ENCODE measurements at regions not wholly inside any gene's neighbourhood (a gene's known extent, or its start where the extent isn't known, plus 50 kb on each side); places are given as distances from the start of the nearest gene placed in this dataset.

- DNase-seq = no peak
These were observed 334.8 kb upstream of the NOVA1 start for GRCh38 chr14:26932606-26933005.

GRCh38 chr14:26933431-26933830 lies 335.6 kb upstream of the NOVA1 start:
- no peak for DNase-seq

GRCh38 chr14:26934151-26934550 lies 336.3 kb upstream of the NOVA1 start:
- DNase-seq = no peak

GRCh38 chr14:26935733-26936132 lies 337.9 kb upstream of the NOVA1 start:
- DNase-seq = no peak

DNA sequence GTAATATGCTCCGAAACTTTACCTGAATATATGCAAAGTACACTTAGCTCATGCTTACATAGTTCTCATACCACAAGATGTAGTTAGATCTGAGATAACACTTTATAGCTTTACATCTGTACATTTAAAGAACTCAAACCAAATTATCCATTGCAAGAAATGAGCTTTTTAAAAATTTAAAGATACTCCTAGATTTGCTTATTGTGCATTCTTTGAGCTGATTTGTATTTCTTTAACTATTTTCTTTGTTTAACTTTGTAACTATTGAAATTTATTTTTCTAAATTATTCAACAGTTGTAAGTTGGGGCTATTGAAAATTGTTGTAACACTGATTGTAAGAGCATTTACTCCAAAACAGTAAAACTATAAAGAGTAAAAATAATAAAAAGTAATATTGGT lies 340.2 kb upstream of the NOVA1 start:
- no peak for DNase-seq

DNA sequence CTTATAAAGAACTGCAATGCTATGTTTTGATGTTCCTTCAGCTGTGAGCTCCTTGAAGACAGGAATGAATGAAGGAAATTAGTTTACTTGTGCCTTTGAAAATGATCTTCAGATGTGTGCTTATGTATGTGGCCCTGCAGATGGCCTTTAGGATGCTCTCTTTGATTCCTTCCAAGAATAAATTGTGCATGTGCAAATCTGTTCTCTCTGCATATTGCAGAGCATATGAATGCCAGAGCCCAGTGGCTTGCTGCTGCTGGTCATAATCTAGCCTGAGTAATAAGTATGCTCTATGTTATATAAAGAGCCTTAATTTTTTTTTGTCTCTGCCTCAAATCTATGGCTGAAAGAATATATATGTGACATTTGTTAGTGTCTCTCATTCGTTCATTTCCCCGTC lies 341.9 kb upstream of the NOVA1 start:
- DNase-seq = no peak

GRCh38 chr14:26941521-26941920 lies 343.7 kb upstream of the NOVA1 start:
- no peak for DNase-seq

GRCh38 chr14:26947265-26947664 lies 349.4 kb upstream of the NOVA1 start:
- DNase-seq = no peak

- DNase-seq = no peak
These were observed 361.6 kb upstream of the NOVA1 start for GRCh38 chr14:26959437-26959836.

- no peak for DNase-seq
These were observed 362.3 kb upstream of the NOVA1 start for GRCh38 chr14:26959972-26960660.

DNA sequence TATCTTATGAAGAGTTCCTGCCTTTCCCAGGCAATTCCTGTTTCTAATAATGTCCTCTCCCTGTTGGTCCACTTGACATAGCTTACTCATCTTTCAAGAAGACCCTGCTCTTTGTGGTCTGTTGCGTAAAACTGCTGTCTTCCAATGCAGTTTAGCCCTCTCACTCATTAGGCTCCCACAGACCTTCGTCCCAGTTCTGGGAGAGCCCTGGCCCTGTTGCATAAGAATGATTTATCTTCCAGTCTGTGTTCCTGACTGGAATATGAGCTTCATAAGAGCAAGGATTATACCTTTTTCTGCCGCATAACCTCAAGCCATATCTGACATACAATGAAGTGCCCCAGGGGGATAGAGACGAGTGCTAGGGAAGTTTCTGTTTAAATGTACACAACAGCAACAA lies 365.9 kb upstream of the NOVA1 start:
- peak; percentile 44 for DNase-seq

DNA sequence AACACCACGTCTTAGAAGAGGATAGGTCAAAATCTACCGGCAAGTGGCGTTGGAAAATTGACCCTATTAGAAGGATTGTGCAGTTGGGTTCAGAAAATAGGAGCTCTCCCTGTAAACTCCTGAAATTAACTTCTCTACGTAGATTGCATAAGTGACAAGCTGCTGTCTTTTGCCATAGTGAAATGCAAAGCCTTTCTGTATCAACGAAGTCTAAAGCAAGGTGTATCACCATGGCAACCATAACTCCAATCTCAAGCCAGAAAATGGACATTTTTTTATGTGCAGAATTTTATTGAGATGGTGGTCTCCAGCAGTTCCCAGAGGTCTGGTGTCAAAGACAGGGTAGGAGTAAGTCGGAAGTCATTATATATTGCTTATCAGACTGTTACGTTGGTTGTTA lies 367.7 kb upstream of the NOVA1 start:
- no peak for DNase-seq

- no peak for DNase-seq
These were observed 369.1 kb upstream of the NOVA1 start for GRCh38 chr14:26966908-26967307.

DNA sequence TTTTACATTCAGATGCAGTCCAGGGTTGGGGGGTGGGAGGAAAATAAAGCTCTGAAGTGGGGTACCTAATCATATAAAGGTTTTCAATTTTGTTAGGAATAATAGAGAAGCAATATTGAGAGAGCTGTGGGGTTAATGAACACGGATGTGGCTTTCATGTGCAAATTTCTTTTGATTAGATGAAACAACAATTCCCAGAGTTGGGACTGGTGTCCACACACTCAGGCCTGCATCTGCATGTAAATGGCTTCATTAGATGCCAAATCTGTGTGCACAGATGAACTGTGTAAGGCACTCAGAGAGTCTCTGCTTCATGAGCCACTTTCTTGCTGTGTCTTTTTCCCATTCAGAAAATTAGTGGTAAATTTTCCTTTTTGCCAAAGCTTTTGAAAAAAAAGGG lies 377.1 kb upstream of the NOVA1 start:
- no peak for DNase-seq

DNA sequence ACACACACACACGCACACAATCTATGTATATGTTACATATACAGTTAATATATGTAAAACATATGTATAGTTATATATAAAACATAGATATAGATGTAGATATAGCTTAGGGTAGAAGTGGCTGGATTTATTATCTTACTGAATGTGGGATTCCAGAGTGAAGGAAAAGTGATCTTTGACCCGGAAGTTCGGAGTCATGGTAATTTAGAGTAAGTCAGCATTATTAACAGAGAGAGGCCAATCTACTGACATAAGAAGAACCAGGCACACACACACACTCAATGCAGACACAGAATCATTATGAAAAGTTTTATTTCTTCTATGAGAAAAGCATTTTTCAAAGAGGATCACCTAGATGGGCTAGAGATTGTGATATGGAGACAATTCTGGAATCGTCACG lies 384.2 kb upstream of the NOVA1 start:
- DNase-seq = no peak

DNA sequence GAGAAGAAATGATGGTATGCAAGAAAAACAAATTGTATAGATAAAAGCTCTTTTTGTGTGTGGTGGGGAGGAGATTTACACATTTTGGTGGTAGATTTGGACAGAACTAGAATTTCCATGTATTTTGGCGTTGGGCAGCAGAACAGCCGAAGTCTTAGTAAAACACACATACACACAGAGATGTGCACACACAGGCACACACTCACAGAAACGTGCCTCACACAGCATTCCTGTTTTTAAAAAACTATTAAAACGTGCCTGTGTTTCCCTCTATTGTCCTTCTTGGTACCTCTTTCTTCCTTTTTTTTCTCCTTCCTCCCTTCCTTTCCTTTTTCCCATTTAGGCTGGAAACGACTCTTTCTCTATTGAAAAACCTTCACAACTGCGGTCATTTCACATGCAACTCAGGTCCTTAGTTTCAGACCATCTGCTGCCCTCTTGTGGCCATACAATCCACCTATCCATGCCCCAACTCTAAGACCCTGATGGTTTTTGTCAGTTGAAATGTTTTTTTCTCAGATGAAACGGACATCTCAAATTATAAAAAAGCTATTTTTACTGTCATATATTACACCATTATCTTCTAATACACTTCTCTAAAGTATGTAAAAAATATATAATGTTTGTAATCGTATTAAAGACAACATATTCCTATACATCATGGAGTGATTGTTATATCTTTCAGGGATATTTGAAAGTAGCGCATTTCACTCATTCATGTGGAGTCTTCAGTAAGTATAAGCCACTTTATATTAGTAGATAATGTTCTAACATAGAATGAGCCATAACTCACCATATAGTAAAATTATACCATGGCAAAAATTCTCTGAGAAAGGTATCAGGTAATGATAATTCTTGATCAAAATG lies 386.7 kb upstream of the NOVA1 start:
- DNase-seq = peak; percentile 56

DNA sequence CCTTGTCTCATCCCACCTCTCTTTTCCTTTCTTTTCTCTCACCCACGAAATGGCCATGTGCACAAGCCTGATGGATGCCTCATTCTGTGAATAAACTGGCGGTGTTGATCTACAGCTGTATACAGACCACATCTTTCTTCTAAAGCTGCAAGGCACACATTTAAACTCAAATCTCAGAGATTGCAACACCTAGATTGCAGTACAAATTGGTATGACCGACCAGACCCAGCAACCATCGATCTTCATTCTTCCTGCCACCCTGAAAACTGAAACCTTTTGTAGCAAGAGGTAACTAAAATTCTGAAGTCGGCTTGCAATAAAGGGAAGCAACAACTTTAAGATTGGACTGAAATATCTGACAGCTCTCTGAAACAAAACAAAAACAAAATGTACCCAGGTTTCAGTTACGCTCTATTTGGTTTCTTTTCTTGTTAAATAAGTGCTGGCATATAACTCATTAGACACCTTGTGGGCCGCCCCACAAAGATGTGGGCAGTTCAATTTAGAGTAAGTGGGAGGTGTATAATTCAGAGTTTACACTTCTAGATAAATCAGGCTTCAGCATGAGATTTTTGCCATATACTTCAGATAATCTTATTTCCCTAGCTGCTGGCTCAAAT lies 390.0 kb upstream of the NOVA1 start:
- DNase-seq = no peak

DNA sequence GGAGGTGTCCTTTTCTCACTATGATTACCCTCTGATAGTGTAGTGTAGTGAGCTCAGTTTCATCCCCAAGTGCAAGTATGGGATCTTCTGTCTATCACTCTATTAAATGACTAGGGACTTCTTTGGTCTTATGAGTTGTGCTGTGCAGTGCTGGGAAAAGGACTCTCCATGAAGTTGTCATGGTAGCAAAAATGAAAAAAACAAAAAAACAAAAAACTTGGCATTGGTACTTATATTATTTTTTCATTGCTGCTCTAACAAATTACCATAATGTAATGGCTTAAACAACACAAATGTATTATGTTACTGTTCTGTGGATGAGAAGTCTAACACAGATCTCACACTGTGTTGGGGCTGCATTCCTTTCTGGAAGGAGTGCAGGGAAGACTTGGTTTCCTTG lies 393.1 kb upstream of the NOVA1 start:
- DNase-seq = no peak

- no peak for DNase-seq
These were observed 394.7 kb upstream of the NOVA1 start for GRCh38 chr14:26992403-26993115.

DNA sequence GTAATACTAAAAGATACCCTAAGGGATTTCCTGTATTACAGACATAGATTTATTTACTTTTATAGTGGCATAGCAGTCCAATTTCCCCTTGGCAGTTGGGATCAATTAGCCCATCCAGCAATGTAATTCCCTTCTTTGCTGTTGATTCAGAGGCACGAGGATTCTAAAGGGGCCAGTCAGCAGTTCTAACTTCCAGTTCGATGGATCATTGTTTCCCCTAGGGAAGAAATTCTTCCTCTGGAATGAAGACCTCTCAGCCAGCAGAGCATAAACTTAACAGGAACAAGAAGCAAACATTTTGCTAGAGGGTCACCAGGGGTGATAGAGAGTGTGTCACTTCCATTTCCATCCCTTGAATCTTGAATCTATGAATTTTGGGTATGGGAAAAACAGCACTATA lies 395.7 kb upstream of the NOVA1 start:
- peak; percentile 5 for DNase-seq

- DNase-seq = no peak
These were observed 397.5 kb upstream of the NOVA1 start for GRCh38 chr14:26995301-26995700.

GRCh38 chr14:26996246-26996645 lies 398.4 kb upstream of the NOVA1 start:
- no peak for DNase-seq

DNA sequence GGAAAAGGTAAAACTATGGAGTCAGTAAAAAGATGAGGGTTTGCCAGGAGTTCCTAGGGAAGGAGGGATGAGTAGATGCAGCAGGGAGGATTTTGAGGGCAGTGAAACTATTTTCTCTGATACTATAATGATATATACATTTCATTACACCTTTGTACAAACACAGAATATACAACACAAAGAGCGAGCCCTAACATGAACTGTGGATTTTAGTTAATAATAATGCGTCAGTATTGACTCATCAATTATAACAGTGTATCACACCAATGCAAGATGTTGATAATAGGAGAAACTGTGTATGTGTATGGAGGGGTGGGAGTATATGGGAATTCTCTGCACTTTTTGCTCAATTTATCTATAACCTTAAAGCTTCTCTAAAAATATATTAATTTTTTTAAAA lies 404.3 kb upstream of the NOVA1 start:
- no peak for DNase-seq

Data from fibroblast of skin of right biceps (primary cell).